OCI-LY7 (cell line): ENCODE measurements at regions not wholly inside any gene's neighbourhood (a gene's known extent, or its start where the extent isn't known, plus 50 kb on each side); places are given as distances from the start of the nearest gene placed in this dataset.

Experiments
- EZH2phosphoT487 ChIP-seq: fragments of 200-600 bp; sonication (generic); IDR thresholded peaks from 2 replicates; pipeline ENCODE4 v1.6.1; 2018; ENCODE audit warnings: low read depth, borderline replicate concordance, mild to moderate bottlenecking, mixed run types, antibody characterized with exemption, low read length, moderate library complexity, mixed read lengths
- TF ChIP-seq, protein P1 (sequence below): fragments of 200-600 bp; sonication (generic); conservative IDR thresholded peaks from 2 replicates; pipeline ENCODE4 v1.5.1; 2014; ENCODE audit warnings: mild to moderate bottlenecking, antibody characterized with exemption, low read length, moderate library complexity, mixed read lengths

DNA sequence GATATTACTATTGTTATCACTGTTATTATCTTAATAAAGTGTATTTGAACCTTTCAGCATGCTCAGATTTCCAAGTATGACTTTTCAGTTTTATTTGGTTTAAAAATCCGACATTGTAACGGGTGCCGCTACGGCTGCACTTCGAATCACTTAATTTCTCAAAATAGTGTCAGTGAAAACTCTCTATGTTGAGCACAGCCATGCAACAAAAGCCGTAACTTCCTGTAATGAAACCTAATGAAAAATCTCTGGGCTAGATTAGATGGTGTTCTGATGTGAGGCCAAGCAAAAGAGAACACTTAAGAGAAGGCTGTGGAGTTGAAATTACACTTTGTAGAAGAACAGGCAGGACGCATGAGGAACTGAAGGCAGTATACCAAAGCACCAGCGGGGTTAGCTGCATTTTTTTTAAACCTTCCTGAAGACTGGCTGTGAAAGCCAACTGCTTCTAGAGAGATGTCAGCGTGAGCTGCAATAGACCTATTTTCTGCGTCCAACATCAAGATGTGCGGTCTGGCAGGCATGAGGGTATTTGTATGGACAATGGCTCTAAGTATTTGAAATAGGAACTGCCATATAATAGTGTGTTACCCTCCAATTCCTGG, 1545.0 kb upstream of the GOT2 start:
- no peak for TF ChIP-seq EZH2phosphoT487
- TF ChIP-seq, protein P1, sequence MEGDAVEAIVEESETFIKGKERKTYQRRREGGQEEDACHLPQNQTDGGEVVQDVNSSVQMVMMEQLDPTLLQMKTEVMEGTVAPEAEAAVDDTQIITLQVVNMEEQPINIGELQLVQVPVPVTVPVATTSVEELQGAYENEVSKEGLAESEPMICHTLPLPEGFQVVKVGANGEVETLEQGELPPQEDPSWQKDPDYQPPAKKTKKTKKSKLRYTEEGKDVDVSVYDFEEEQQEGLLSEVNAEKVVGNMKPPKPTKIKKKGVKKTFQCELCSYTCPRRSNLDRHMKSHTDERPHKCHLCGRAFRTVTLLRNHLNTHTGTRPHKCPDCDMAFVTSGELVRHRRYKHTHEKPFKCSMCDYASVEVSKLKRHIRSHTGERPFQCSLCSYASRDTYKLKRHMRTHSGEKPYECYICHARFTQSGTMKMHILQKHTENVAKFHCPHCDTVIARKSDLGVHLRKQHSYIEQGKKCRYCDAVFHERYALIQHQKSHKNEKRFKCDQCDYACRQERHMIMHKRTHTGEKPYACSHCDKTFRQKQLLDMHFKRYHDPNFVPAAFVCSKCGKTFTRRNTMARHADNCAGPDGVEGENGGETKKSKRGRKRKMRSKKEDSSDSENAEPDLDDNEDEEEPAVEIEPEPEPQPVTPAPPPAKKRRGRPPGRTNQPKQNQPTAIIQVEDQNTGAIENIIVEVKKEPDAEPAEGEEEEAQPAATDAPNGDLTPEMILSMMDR = no peak
